ENCODE measurements at regions not wholly inside any gene's neighbourhood (a gene's known extent, or its start where the extent isn't known, plus 50 kb on each side); places are given as distances from the start of the nearest gene placed in this dataset.
"Not testable (repeated sequence)": the region's sequence is repeated elsewhere in the genome, so short reads cannot be mapped to it uniquely, and the experiment has no call there.

DNA sequence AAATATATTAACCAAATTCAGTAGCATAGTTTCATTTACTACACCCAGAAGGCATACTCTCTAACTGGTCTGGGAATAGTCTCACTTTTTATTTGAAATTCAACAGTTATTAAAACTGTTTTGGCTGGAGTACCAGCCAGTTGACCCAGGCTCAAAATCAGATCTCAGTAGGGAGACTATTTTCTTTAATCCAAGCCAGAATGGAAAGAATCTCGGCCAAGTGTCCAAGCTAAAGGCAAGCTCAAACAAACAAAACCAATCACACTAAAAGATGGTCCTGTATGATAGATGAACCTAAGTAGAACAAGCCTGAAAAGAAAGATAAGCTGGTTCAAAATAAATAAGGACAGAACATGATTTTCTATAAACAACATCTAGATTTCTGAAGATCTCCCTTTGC, 259.6 kb upstream of the POM121L12 start:
- DNase-seq: no peak

DNA sequence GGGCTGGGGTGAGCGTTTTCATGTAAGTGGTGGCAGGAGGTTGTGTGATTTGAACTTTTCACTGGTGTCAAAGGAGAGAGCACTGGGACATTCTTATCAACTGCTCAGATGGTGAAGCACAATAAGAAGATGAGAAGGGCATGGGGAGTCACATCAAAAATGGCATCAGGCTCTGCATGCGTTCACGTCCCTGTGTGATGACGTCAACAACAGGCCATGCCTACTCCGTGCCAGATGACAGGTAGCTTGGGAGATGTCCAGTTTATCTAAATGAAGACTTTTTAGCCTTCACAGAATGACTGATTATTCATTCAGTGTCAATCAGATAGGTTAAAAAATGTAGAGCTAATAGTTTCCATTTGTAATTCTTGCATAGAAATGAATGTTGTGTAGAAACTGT, 264.3 kb upstream of the POM121L12 start:
- DNase-seq: no peak

DNA sequence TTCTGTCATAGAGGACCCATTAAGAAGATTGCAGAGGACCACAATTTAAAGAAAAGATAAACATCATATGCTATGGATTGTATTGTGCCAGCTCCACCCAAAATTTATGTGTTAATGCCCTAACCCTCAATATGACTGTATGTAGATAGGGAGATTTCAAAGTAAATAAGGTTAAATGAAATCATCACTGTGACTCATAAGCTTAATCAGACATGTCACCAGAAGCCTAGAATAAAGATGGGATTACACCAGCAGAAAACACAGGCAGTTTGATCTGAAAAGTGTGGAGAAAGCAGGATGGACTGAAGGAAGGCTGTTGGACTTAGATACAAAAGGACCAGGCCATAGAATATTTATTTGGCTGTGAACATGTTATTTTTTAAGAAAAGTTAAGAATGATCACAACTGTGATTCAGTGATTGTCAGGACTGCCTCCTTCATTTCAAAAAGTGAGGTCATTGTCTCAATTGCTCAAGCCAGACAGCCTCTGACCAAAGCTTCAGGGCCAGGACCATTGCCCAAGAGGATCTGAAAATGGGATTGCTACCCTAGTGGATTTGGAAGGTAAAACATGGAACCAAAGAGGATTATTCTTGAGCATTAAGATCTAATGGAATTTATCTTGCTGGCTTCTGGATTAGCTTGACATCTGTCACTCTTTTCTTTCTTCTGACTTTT, 270.8 kb upstream of the POM121L12 start:
- no peak for DNase-seq

DNA sequence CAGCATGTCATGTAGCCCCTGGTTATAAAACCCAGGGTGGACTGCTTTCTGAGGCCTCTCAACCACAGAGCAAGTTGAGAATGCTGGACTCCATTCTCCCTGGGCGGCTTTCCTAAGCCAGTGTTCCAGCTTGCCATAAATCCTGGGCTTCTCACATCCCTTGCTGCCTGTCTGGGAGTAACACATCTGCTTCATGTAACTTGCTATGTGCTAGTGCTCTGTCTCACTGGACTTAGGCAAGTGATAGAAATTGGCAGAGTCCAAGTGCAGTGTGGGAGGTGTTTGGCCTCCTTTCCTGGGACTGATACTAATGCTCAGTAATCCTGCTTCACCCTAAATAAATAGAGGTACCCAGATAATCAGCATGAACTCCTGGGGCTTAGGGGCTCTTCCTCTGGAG, 277.1 kb upstream of the POM121L12 start:
- no peak for DNase-seq

DNA sequence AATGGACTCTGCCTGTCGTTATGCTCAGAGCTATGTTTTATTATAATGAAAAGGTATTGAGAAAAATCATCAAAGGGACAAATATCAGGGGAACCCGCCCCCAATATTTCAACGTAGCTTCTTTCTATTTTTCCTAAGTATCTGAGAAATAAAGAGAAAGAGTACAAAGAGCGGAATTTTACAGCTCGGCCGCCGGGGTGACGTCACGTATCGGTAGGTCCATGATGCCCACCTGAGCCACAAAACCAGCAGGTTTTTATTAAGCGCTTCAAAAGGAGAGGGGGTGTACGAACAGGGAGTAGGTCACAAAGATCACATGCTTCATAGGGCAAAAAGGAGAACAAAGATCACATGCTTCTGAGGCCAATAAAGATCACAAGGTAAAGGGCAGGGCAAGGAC, 281.6 kb upstream of the POM121L12 start:
- no peak for DNase-seq

DNA sequence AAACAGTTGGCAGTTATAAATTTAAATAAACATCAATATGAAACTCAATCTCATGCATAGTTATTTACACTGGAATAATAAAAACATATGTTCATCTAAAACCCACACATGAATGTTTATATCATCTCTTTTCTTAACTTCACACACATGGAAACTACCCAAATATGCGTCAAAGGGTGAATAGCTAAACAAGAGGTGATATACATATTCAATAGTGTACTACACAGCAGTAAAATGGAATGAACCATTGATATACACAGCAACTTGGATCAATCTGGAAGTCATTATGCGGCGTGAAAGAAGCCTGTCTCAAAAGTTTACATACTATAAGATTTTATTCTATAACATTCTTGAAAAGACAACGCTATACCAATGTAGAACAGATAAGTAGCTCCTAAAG, 282.5 kb upstream of the POM121L12 start:
- DNase-seq: no peak

GRCh38 chr7:52749880-52750279, 285.6 kb upstream of the POM121L12 start:
- no peak for DNase-seq

DNA sequence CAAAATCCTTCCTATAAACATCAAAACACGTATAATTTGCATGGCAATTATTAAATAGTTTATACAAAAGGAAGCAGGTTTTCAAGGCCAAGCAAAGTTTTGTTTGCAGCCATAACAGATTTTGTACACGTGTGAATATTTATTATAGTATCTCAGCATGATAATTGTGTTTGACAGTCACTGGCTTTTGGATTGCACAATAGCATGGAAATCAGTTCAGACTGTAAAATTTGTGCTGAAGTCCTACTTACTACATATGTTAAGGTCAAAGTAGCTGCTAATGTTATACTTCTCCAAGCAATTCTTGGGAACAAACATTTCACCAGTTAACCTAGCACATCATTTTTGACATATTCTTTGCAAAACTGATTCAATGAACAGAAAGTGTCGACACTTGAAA, 287.6 kb upstream of the POM121L12 start:
- no peak for DNase-seq

GRCh38 chr7:52741670-52742290, 293.7 kb upstream of the POM121L12 start:
- no peak for DNase-seq

DNA sequence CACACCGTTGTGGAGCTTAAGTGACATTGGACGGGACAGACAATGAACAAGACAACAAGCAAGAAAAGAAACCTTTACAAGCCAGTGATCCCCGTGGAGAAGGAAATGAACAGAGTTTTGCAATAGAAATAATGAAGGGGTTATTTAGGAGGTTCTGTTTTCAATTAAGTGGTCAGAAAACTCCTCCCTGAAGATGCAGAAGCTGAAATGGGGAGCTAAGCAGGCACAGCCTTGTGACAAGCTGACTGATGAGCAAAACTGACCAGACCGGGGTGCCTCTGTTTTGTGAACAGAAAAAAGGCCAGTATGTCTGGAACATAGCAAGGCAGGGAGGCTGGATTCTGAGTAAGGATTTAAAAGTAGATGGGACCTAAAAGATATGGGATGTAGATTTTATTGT, 299.8 kb upstream of the POM121L12 start:
- DNase-seq: no peak

GRCh38 chr7:52728683-52729082, 306.8 kb upstream of the POM121L12 start:
- not testable (repeated sequence) for DNase-seq

DNA sequence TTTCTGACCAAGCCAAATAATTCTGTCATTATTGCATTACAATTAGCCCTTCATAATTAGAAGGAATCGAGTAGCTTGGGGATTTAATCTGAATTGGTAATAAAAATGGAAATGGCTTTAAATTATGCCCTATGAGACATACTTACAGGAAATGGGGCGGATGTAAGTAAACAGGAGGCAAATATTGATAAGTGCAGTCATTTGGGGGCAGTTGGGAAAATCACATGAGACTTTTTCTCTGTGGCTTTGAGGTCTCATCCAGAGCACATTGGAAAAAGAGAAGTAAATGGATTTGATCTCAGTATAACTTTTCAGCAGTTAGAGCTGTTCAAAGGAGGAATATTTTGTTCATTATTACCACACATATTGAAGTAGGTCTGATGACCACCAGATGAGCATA, 307.8 kb upstream of the POM121L12 start:
- no peak for DNase-seq

- DNase-seq: no peak
Measured at GRCh38 chr7:52726986-52727385, 308.4 kb upstream of the POM121L12 start.

DNA sequence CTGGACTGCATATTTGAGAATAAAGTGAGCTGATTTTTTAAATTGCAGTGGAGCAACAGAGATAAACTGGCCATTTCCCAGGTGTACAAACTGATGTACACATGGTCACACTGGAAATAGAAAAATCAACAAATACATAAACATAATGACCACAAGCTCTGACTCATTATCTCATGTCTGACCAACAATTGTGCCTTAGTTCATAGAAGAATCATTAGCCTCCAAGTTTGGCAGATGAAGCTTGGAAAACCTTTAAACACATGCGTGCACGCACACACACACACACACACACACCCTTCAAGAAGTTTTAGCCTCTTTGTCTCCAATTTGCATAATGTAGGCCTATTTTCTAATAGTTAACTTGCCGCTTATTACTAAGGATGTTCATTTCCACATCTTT, 308.9 kb upstream of the POM121L12 start:
- DNase-seq: no peak

DNA sequence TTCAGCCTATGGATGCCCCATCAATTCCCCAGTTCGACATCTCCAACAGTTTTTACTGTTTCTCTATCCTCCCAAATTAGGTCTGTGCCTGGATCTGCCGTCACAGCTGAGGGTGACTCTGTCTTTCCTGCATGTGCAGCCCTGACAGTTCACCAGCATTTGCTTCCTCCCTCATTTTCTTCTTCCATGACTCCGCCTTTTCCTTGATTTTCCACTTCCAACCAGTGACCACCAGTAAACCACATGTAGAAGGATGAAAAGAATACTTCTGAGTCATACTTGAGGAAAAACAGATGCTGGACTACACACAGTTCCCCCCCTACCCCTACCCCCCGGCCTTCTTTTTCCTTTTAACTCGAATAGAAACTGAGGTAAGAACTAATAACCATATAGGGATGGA, 311.8 kb upstream of the POM121L12 start:
- DNase-seq: no peak

DNA sequence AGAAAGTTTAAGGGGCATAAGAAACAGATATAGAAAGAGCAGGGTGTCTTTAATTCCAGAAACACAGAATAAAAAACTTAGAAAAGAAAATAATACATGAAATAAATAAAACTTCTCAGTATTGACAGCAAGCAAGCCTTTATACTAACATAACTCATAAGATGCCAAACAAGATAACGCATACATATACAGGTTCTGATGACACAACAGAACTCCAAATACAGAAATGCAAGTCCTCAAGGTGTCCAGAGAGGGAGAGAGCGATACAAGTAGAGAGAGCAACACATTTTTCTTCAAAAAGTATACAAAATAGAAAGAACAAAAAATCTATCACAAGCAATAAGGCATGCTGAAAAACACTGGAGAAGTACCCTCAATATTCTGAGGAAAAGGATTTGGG, 314.6 kb upstream of the POM121L12 start:
- no peak for DNase-seq

DNA sequence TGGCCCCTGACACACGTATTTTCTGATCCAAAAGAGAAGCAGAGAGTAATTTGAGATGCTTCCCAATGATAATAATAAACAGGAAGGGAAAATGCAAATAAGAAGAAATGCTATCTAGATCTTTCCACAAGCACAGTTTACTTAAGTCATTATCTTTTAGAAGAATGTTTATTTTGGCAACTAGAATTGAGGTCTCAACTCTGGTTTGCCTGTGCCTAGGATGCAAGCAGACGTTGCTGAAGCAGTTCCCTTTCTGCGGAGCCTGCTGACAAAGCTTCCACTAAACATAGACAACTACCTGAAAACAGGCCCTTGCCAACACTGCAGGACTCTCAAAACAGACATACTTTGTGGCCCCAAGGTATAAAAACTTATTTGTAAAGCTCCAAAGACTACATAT, 315.8 kb upstream of the POM121L12 start:
- no peak for DNase-seq

GRCh38 chr7:52715701-52716100, 319.7 kb upstream of the POM121L12 start:
- DNase-seq: no peak

- no peak for DNase-seq
Measured at GRCh38 chr7:52712938-52713337, 322.5 kb upstream of the POM121L12 start.

DNA sequence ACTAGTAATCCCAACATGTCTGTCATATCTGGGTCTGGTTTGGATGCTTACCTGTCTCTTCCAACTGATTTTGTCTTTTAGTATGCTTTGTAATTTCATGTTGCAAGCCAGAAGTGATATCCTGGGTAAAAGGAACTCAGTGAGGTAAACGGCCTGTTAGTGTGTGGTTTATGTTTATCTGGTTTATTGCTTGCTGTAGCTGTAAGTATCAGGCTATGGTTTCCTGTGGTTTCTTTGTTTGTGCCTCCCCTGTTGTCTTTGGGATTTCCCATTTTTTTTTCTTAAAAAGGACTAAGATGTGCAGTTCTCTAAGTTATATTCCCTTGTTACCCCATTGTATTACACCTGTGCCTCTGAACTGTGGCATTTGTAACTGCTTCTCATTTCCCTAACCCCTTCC, 323.5 kb upstream of the POM121L12 start:
- DNase-seq: no peak

- no peak for DNase-seq
Measured at GRCh38 chr7:52708846-52709245, 326.6 kb upstream of the POM121L12 start.

GRCh38 chr7:52705768-52706167, 329.7 kb upstream of the POM121L12 start:
- no peak for DNase-seq

- no peak for DNase-seq
Measured at GRCh38 chr7:52700349-52700748, 335.1 kb upstream of the POM121L12 start.

DNA sequence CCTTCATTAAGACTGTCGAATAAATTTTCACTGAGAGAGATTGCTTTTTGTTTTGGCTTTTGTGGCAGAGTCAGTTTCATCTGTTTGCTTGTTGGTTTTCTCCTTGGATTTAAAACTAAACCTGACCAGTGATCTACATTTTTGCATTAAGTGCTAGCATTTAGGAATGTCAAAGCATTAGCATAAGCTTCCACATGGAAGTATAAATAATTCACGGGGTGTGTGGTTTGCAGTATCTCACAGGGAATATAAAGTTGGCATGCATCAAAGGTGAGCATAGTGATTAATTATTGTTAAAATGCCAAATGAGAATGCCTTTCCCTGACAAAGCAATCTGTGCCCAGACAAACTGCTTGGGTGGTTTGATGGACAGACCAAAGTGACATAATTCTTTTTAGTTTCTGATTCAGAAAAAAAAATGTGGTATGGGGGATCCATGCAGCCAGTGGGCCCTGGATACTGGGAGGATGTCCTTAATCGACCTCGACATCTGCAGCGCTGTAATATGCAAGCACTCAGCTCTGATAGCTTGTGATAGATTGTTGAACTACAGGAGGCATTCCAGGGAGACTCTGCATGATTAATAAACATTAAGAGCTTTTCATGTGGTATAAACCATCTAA, 339.3 kb upstream of the POM121L12 start:
- DNase-seq: no peak

GRCh38 chr7:52691257-52691656, 344.2 kb upstream of the POM121L12 start:
- DNase-seq: no peak

Data from bone marrow (tissue), 2 donors.